NCI-H524 (cell line): ENCODE measurements at regions not wholly inside any gene's neighbourhood (a gene's known extent, or its start where the extent isn't known, plus 50 kb on each side); places are given as distances from the start of the nearest gene placed in this dataset.
"Not testable (repeated sequence)": the region's sequence is repeated elsewhere in the genome, so short reads cannot be mapped to it uniquely, and the experiment has no call there.

Experiments used
- DNase-seq, 2 experiments: peaks; one replicate each; lab custom pipeline; 2025; lab: John Stamatoyannopoulos, UW

DNA sequence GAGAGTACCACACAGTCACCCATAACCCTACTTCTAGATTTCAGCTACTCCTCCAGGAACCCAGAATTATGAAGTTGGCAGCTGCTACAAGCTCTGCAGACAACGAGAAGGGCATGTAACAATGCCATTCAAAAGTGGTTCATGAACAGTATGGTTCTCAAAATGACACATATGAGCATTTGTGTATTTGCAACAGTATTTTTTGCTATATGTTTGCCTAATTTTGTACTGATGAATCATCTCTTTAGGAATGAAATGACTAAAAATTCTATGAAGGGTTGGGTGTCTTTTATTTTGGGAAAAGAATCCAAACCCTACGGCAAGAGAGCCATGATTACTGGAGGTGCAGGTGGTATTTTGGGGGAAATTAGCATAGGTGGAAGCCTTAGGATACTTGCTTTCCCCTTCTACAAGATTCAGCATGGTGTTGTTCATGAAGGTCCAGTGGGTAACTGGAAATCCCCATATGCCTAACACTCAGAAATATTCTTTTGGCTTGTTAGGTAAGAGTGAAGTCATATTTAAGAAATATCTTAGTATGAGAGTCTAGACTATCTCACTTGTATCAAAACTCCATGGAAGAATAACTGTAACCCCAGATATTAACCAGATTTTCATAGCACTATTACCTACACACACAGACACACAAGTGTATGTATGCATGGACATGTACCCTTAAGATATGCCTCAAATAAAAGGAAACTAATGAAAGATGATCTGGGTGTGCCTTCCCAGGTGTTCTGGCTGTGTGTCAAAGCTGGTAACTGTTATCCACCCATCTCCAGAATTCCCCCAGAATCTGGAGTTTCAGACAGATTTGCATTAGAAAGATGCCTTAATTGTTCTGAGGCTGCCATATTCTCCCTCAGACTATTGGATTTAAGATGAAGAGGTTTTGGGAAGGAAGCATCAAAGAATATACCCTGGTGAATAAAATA lies 688.2 kb upstream of the SOX9 start:
- no peak for DNase-seq

DNA sequence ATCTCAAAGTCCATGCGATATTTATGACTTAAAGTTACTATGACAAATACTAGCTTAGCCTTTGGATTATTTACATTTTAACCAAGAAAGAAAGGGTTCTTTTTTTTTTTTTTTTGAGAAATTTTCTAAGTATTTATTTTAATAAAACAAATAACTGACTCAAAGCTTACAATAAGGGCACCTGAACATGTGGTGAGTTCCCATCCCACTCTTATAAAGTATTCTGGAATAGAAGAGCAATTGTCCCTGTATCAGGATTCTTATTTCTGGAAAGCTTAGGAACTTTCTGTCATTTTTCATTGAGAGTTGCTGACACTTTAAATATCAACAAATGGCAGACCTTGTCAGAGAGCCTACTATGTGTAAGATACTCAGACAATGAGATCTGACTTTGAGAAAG lies 686.1 kb upstream of the SOX9 start:
- DNase-seq, result no peak

DNA sequence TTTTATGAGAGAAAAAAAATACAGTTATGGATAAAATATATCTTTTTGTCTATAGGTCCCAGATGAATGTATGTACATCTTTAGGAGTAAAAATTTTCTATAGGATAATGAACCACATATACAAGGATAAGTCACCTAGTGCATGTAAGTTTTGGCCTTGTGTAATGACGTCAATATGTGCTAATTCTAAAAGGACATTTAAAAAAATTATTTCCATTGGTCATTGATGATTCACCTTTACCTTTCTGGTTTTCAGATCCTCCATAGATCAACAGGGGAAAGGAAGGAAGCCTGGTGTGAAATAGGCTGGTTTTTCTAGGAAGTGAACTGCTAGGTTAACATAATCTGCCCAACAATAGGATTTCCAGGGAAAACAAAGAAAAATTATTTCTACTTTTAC lies 684.3 kb upstream of the SOX9 start:
- no peak for DNase-seq

DNA sequence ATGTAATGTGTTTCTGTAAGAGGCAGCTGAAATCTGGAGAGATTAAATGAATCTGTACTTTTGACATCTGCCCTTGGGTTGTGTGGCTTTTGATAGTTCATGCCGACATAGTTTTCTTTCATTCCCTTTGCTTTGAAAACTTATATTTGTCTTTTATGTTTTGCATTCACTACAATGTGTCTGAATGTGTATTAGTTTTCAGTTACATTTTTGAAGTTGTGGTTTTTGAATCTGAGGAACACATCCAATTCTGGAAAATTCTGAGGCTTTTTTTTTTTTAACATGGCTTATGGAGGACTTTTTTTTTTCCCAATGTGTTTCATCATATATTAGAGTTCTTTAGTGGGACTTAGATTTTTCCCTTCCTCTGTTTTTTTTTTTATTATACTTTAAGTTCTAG lies 683.7 kb upstream of the SOX9 start:
- DNase-seq, result no peak

DNA sequence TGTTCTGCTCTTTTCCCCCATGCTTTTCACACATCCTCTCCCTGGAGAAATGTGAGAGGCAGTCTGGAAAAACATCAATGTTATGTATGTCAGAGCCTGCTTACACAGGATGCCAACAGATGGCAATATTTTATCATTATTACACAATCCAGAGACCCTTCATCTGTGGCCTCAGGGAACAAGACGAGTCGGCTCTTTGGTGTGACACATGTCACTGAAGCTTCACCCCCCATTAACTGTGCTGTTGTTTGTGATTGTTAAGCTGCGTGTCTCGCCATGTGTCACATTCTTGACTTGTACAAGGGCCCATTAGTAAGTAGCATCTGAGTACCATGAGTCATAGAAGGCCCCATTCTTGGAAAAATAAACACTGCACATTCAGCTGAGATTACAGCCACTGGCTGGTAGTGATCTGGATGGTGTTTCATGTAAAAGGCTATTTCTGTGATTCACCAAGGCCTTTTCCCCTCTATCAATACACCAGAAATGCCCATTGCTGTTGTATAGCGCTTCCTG lies 682.1 kb upstream of the SOX9 start:
- peak; percentile 95 to 98 for DNase-seq

DNA sequence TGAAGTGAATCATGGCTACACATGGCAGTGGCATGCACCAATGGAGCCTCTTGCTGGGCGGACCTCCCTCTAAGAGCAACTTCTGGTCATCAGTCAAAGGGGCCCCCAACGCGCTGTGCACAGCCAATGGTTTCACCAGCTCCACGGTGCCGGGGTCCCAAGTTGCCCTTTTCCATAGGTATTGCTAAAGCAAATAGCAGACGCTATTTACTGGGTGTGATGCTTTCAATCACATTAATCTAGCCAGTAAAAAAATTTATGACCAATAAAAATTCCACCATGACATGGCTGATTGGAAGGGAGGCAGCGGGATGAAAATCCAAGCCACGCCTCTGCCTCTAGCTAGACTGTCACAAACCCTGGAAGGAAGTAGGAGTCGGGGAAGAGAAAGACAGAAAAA lies 680.3 kb upstream of the SOX9 start:
- DNase-seq, result no peak

DNA sequence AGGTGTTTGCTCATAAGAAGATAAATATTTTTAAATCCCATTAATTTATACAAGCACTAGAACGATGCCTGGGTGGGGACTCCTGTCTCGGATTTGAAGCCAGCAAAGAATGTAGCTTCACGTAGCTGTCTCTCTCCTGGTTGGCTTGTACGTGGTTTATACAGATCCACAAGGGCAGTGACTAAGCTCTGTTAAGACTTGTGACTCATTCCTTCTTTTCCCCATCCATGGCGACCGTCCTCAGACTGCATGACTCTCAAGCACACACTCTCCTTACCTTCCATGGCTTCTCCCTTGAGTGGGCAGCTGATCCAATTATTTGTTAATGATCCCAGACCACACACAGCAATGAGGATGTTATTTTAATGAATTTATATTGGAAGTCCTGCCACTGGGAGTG lies 679.7 kb upstream of the SOX9 start:
- DNase-seq, result peak; percentile 68 to 80

DNA sequence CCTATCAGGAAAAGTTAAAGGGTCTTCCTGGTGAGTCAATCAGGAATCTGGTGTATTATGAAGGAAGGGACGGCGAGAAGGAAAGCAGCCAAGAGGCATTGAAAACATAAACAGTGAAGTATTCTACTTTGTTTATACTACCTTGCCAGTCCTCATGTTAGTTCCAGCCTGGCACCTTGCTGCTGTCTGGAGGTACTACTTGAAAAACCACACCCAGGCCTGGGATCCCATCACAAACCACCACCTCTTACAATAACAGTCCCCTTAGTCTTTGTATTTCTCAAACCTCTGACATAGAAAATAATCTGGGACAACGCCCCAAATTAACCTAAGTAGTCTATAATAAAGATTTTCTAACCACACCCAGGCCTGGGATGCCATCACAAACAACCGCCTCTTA lies 676.7 kb upstream of the SOX9 start:
- DNase-seq, result no peak

DNA sequence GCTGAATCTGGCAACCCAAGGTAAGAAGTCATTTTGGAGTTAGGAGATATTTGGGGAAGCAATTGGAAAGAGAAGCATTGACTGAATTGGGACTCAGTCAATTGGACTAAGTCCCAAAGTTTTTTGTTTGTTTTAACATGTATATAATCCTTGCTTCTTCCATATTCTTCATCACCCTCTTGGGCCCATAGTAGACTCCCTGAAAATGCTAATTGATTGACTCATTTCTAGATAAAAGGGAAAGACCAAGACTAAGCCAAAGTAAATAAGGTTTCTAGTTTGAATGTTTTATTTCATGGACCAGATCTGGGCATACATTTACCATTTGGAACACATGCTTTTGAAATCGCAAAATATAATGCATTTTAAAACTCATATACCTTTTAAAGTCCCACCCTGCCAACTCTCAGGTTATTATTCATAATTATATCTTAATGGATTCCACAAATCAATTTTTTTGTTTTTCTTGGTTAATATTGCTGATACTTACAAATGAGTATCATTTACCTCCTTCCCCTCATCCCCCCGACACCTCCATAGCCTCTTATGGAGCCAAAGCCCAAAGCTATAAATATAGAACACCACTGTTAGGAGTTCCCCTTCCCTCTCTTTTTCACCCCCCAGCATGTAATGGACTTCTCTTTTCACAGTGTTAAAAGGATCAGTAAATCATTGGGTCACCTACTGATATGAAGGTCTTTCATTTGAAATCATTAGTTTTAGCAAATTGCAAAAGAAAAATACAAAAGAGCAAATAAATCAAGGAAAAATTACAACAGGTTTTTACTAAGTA lies 674.0 kb upstream of the SOX9 start:
- DNase-seq, result no peak

DNA sequence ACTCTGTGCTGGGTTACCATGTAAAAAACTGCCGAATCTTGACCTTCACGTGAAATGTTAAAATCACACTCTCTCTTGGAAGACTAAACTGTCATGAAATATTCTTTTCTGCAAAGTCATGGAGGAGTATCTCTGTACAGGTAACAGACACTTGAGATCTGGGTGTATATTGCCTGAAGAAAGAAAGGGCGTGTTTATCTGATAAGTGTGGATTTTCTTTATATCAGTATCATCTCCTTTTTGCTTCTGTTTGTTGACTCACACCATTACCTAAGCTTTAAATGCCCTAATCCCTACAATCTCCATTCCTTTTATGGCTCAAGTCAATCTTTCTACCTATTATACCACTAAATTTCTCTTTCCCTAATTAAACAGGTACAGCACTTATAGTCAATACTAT lies 673.2 kb upstream of the SOX9 start:
- DNase-seq, result no peak

DNA sequence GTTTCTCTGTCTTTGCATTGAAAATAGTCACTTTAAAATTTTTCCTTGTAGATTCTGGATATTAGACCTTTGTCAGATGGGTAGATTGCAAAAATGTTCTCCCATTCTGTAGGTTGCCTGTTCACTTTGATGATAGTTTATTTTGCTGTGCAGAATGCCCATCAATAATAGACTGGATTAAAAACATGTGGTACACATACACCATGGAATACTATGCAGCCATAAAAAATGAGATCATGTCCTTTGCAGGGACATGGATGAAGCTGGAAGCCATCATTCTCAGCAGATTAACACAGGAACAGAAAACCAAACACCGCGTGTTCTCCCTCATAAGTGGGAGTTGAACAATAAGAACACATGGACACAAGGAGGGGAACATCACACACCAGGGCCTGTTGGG lies 670.2 kb upstream of the SOX9 start:
- not testable (repeated sequence) for DNase-seq

DNA sequence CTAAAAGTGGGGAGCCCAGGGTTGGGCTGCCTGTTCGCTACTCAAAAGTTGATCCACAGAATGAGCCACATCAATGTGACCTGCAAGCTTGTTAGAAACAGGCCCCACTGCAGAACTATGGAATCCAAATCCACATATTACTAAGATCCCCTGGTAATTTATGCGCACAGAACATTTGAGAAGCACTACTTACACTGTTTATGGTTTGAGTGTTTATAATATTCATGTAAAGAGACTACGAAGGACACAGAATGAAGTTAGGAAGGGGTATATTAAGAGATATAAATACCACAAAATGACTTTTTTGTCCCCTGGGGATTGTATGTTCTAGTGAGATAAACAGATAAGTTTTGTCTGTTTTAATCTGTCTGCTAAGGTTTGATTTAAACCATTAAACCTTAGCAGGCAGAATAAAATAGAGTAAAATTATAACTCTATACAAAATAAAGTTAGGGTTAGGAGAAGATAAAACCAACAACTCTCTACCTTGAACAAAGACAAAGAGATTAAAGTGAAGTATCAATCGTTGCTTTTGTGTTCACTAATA lies 666.9 kb upstream of the SOX9 start:
- DNase-seq, result no peak

DNA sequence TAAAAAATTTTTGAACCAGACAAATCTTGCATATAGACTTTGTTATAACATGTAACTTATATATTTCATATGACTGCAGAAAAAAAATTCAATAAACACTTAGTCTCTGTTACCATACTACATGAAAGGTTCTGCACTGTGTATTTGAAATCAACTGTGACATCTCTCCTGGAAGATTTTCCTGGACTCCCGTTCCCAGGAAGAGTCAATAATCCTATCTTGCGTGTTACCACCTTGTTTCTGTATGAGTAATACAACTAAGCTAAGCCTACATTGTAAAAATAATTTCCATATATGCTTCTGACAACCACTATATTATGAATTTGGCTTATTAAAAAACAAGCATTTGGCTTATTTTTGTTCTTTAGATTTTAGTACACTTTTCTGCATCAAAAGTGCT lies 665.6 kb upstream of the SOX9 start:
- no peak for DNase-seq

DNA sequence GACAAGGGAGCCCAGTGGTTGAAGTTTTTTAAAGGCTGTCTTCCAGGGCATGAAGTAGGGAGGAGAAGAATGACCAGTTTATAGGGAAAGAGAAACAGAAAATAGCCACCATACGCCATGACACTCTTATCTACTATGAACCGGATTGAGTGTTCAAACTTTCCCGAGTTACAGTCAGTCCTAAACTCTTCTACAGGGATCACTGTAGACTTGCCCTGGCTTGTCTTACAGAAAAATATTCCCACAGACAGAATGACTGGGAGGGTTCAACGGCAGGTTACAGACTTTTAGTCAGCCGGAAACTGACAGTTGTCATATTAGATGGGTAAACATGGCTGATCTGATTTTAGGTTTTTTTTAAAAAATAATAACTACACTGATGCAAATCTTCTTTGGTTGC lies 662.5 kb upstream of the SOX9 start:
- no peak for DNase-seq

DNA sequence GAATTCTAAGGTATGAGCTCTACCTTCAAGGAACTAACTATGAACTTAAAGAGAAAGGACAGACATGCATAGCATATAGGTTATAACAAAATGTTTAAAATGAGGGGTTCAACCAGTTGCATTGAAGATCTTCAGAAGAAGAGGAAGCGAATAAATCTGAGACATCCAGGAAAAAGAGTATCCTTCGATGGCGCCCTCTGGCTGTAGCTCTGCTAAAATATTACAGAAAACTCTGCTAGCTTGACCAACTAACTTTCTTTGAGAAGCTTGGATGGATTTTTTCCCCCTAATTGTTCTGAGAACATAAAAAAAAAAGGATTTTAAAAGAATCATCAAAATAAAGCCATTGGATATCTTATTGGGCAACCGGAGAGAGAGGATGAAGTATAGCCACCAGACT lies 659.9 kb upstream of the SOX9 start:
- DNase-seq, result peak in 1 of 2 experiments; percentile 18

DNA sequence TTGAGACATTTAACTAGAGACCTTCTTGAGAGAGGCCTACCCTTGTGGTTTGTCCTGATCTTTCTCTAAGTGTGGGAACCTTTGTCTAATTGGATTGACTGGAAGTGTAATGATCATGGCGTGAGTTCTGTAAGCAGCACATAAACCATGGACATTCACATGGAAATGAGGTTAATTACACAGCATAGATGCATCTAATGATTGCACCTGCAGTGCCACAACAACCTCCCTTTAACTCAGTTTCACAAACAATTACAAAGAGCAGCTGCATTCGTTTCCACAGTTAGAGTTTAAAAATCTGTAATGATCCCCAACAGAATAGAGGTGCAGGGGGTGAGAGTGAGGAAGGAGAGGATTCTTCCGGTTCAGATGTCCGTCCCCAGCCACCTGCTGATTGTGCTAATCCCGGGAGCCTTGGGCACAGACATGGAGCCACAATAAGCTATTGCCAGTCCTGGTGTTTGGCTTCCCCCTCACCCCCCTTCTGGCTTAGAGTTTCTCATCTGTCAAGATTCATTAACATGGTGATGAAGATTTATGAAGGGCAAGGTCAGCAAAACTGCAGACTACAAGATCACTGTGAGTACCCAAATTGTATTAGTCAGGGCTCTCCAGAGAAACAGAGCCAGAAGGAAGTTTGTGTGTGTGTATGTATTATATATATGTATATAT lies 659.2 kb upstream of the SOX9 start:
- DNase-seq, result peak; percentile 49 to 74

DNA sequence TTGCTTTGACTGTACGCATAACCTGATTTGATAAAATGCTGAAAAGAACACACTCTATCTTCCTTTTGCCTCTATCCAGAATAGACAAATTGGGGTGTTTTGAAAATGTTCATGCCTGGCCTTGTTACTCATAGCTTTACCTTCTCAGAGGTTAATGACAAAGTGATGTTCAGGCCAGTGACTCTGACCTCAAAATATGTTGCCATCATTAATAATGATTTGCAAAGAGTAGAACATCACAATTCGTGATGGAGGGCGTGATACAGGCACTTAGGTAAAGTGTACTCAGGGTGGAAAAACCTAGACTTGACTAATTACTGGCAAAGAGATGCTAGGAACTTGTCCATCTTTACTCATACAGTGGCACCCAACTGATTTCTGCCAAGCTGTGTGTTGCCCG lies 656.6 kb upstream of the SOX9 start:
- DNase-seq, result no peak

DNA sequence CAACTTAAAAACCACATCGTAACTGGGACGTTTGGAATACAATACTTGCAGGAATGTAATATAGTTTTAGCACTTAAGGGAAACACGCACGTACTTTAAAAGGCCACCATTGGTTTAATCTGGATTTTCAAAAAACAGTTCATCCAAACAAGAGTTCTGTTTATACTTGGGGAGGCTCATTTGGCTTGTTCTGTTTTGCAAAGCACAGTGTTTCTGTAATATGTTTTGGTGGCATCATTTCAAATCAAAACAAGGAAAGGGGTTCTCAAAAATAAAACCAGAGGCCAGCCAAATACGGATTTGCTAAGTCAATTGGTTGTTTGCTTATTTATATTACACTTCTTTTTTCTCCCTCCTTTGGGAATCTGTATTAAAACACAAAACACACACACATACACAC lies 656.1 kb upstream of the SOX9 start:
- DNase-seq, result no peak

DNA sequence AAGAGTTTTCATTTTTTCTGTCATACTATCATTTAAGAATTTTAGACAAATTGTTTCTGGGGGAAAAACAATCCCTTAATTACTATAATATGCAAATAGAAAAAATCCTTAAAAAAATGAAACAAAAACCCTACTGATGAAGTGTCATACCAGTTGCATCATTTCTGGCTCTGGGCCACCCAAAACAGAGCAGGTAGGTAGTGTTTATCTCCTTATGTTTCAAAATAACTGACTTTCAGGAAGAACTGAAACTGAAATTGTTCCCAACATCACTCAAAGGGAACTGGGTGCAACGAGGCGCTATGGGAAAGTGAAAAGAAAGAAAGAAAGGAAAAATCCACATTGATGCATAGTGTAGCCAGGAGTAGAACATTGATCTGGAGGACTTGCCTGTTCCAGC lies 653.1 kb upstream of the SOX9 start:
- no peak for DNase-seq

DNA sequence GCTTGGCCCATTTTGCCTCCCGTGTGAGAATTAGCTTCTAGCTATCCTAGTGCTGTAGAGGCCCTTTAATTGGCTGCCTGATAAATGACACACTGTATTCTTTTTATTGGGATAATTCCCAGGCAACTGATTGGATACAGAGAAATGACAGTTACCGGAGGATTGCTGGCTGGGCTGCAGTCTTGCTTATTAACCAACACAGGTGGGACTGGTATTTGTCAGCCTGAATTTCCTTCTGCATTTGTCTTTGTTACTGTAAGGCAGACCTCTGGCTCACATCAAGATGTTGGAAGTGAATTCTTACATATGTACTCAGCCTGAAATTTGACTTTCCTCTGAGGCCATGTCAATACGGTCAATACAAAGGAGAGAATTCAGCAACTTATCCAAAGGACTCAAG lies 650.8 kb upstream of the SOX9 start:
- no peak for DNase-seq

DNA sequence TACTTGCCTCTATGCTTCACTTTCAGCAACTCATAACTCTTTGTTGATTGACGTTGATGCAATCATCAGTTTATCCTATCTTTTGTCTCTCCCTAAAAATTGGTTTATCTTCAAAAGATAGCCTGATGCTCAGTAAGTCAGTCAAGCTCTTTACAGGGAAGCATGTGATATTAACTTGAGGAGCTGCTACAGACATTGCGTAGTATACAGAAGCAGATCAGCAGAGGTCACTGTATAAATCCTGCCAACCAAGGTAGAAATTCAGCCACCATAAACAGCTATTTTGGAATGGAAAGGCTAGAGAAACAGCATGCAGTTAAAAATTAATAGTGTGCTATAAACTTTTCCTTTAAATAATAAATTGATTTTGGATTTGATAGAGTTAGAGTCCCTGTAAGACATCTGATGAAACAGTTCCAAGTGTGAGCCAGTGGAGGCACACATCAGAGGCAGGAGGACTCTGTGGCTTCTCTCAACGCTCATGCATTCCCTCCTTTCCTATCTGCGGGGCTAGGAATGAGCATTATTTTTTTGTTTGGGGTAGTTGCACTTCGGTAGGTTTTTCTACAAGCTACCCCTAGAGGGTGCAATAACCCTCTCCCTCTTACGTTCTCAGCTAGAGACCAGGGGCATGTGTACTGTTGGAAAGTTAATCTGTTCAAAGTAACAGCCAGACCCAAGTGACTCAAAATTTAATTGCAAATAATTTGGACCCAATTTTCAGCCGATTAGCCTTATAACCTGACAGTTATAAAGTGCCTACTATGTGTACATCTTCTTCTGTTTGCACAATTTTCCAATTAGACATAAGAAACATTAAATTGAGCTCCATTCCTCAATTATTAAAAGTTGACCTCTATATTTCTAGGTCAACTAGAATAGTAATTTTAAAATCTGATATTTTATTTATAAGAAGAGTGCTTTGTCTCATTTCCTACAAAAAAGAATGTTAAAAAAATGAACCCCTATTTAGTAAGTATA lies 647.7 kb upstream of the SOX9 start:
- peak; percentile 36 to 78 for DNase-seq
